Gastroesophageal sphincter (tissue), 4 donors: ENCODE measurements at regions not wholly inside any gene's neighbourhood (a gene's known extent, or its start where the extent isn't known, plus 50 kb on each side); places are given as distances from the start of the nearest gene placed in this dataset.

Source experiments
- ATAC-seq: fragments of 150-250 bp; one replicate; pipeline ENCODE4 v1.9.1; 2016; ENCODE audit warnings: mild to moderate bottlenecking, moderate library complexity
- H3K27ac ChIP-seq, 4 donors: fragments of 200-600 bp; sonication (generic) in 3 of 4; 1 replicate in 3 of 4; 2 replicates in 1 of 4; pipeline ENCODE4 v1.5.1; 2016 to 2019
- H3K27me3 ChIP-seq: fragments of 200-600 bp; sonication (generic); one replicate; pipeline ENCODE4 v1.5.1; 2019
- H3K36me3 ChIP-seq, 2 donors: fragments of 200-600 bp; sonication (generic); one replicate each; pipeline ENCODE4 v1.5.1; 2019; ENCODE audit warnings: control low read depth in 1 of 2
- H3K4me1 ChIP-seq, 3 donors: fragments of 200-600 bp; sonication (generic); 1 replicate in 2 of 3; 2 replicates in 1 of 3; pipeline ENCODE4 v1.5.1; 2016 to 2019; ENCODE audit warnings: control low read depth in 2 of 3
- H3K4me3 ChIP-seq, 2 donors: fragments of 200-600 bp; sonication (generic); one replicate each; pipeline ENCODE4 v1.5.1; 2019; ENCODE audit warnings: mild to moderate bottlenecking in 1 of 2, moderate library complexity in 1 of 2
- H3K9me3 ChIP-seq, 3 donors: fragments of 200-600 bp; sonication (generic); one replicate each; pipeline ENCODE4 v1.5.1; 2017 to 2019; ENCODE audit warnings: control low read depth in 2 of 3
- EP300 ChIP-seq: sonication (generic); formaldehyde crosslinking; IDR thresholded peaks from one replicate; pipeline ENCODE4 v1.6.1; 2017; ENCODE audit warnings: antibody characterized with exemption, mild to moderate bottlenecking
- POLR2A ChIP-seq, 2 donors: fragments of 450-650 bp; IDR thresholded peaks; one replicate each; pipeline ENCODE4 v1.6.1; 2017; ENCODE audit warnings: antibody characterized with exemption in 2 of 2, mild to moderate bottlenecking in 2 of 2, moderate library complexity in 1 of 2
- POLR2AphosphoS5 ChIP-seq: sonication (generic); formaldehyde crosslinking; IDR thresholded peaks from one replicate; pipeline ENCODE4 v1.6.1; 2017; ENCODE audit warnings: antibody characterized with exemption
- WGBS, 2 donors: methylation state at CpG; one replicate each; pipeline ENCODE4 v1.1.5; 2018; ENCODE audit warnings: low coverage in 1 of 2; 5-methylcytosine and 5-hydroxymethylcytosine counted together
- TF ChIP-seq, protein P1 (sequence below), 4 experiments: fragments of 200-600 bp in 2 of 4; fragments of 450-650 bp in 2 of 4; sonication (generic) in 1 of 4; IDR thresholded peaks; one replicate each; pipeline ENCODE4 v1.5.1; 2017 to 2019; ENCODE audit warnings: antibody characterized with exemption in 4 of 4, mild to moderate bottlenecking in 2 of 4, moderate library complexity in 2 of 4

DNA sequence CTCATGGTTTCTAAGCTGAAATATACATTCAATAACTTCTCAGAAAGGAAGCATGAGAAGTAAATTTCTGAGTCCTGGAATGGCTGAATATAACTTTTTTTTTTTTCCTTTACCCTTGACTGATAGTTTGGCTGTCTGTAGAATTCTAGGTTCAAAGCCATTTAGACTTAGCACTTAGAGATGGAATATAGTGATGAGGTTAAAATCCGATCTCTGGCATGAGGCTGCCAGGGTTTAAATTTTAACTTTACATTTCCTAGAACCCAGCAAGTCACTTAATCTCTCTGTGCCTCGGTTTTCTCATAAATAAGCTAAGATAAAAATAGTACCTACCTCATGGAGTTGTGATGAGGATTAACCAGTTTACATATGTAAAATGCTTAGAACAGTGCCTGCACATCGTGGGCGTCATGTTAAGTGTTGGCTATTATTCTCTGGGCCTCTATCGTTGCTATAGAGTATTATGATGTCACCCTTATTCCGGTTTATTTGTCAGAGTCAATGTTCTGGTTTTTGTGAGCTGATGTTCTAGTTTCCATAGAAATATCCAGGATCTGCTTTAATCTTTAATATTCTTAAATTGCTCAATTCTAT lies 199.8 kb upstream of the TLE3 start:
- Histone ChIP-seq H3K4me3 (no peak overlapping the region), H3K27me3 (no peaks in the 10 kb centered on the region), H3K27ac (no peak overlapping the region), H3K9me3 (no peaks in the 10 kb centered on the region), H3K36me3 (no peaks in the 10 kb centered on the region), H3K4me1 (no peaks in the 10 kb centered on the region)
- ATAC-seq, result no peak
- WGBS, 2 donors, result 67 to 72% methylated on average over 6 of the region's 6 CpGs
- no peak for TF ChIP-seq EP300
- TF ChIP-seq, protein P1, sequence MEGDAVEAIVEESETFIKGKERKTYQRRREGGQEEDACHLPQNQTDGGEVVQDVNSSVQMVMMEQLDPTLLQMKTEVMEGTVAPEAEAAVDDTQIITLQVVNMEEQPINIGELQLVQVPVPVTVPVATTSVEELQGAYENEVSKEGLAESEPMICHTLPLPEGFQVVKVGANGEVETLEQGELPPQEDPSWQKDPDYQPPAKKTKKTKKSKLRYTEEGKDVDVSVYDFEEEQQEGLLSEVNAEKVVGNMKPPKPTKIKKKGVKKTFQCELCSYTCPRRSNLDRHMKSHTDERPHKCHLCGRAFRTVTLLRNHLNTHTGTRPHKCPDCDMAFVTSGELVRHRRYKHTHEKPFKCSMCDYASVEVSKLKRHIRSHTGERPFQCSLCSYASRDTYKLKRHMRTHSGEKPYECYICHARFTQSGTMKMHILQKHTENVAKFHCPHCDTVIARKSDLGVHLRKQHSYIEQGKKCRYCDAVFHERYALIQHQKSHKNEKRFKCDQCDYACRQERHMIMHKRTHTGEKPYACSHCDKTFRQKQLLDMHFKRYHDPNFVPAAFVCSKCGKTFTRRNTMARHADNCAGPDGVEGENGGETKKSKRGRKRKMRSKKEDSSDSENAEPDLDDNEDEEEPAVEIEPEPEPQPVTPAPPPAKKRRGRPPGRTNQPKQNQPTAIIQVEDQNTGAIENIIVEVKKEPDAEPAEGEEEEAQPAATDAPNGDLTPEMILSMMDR (IDR thresholded peaks at IDR 0.05), result no peak
- TF ChIP-seq POLR2A (IDR thresholded peaks at IDR 0.05), result no peak
- no peak for TF ChIP-seq POLR2AphosphoS5

DNA sequence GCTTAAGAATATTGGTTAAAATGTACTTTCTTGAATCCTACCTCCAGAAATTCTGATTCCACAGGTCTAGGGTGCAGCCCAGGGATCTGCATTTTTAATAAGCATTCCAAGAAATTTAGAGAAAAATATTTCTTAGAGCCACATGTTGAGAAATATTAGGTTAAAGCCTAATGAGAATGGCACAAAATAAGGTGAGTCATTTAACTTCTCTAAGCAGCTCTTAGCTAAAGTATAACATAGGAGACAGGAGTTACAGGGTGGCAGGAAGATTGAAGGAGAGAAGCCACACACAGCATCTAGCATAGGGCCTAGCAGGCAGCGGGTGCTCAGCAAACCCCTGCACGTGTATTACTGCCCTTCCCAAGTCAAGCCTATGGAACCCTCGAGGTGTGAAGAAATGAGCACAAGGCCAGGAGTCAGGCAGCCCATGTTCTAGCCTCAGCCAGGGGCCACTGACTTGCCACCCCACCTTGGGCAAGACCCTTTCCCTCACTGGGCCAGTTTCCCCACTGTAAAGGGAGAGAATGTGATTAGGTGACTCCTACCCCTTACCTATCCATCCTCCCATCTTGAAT lies 197.1 kb upstream of the TLE3 start:
- Histone ChIP-seq H3K36me3 (no peaks in the 10 kb centered on the region), H3K27me3 (no peaks in the 10 kb centered on the region), H3K9me3 (no peaks in the 10 kb centered on the region), H3K4me1 (peaks cover 0 to 14% (median 5%) of the 10 kb centered on the region in 3 donors), H3K27ac (no peak overlapping the region), H3K4me3 (no peak overlapping the region)
- TF ChIP-seq POLR2A (IDR thresholded peaks at IDR 0.05), result no peak
- TF ChIP-seq, protein P1 (IDR thresholded peaks at IDR 0.05), result no peak
- no peak for TF ChIP-seq EP300
- TF ChIP-seq POLR2AphosphoS5, result no peak
- WGBS, 2 donors, result 80 to 96% methylated on average over 1 to 3 of the region's 3 CpGs
- no peak for ATAC-seq

DNA sequence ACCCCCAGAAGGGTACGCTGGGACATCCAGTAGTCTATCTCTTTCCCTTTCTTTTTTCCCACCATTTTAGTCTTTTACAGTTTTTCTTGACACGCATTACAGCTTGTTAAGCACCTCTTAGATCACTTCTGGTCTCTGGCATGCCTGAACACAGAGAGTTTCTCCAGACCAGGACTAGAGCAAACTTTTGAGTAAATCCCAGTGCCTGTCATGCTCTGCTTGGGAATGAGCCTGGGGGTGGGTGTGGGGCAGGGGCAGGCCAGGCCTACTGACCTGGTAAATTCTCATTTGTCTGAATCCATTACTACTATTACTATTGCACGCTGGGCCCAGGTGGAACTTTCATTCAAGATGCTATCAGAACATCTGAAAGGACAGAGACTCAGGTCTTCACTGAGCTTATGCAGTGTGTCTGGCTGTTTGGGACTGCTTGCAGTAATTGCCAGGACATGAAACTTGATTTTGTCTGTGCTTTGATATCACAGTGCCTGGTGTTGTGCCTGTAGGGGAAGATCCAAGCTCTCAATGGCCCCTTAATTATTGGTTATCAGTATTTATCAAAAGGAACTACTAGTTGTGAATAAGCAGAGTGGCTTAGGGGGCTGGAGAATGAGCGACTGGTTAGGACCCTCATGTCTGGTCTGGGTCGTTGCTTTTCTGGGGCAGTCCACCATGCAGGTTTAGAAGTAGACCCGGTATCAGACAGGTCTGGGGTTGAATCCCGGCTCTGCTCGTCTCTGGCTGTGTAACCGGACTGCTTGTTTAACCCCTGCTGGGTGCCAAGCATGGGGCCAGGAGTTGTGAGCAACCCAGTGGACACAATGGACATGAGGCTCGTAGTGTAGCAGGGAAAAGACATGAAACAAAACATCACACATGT lies 196.1 kb upstream of the TLE3 start:
- no peak overlapping the region for H3K27ac ChIP-seq
- no peak for ATAC-seq
- H3K9me3 ChIP-seq, result no peaks in the 10 kb centered on the region
- no peaks in the 10 kb centered on the region for H3K27me3 ChIP-seq
- H3K4me3 ChIP-seq, result no peak overlapping the region
- WGBS, 2 donors, result 95 to 98% methylated on average over 2 to 4 of the region's 10 CpGs
- no peaks in the 10 kb centered on the region for H3K36me3 ChIP-seq
- peaks cover 0 to 22% (median 9%) of the 10 kb centered on the region in 3 donors for H3K4me1 ChIP-seq
- TF ChIP-seq POLR2AphosphoS5 (no peak), POLR2A (IDR thresholded peaks at IDR 0.05) (no peak), EP300 (no peak)
- TF ChIP-seq, protein P1 (IDR thresholded peaks at IDR 0.05), result no peak

DNA sequence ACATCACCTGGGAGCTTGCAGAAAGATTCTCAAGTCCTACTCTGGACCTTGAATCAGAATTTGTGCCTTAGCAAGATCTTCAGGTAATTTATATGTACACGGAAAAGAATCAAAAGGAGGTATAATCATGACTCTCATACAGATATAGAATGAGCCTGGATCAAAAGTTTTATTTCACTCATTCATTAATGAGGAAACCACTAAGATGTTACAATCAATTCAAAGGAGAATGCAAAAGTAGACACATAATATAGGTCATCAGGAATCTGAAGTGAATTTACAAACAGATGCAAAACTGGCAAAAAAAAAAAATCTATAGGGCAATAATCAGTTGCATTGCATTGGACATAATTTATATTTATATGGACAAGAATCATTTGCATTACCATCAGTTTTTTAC lies 195.4 kb upstream of the TLE3 start:
- no peaks in the 10 kb centered on the region for H3K9me3 ChIP-seq
- H3K36me3 ChIP-seq, result no peaks in the 10 kb centered on the region
- H3K4me1 ChIP-seq, result peaks cover 0 to 22% (median 9%) of the 10 kb centered on the region in 3 donors
- ATAC-seq, result no peak
- no peak overlapping the region for H3K27ac ChIP-seq
- H3K27me3 ChIP-seq, result no peaks in the 10 kb centered on the region
- H3K4me3 ChIP-seq, result no peak overlapping the region
- TF ChIP-seq EP300, result no peak
- no peak for TF ChIP-seq POLR2AphosphoS5
- no peak for TF ChIP-seq POLR2A (IDR thresholded peaks at IDR 0.05)
- TF ChIP-seq, protein P1 (IDR thresholded peaks at IDR 0.05), result no peak
- WGBS, 2 donors, result 94 to 100% methylated on average over 1 of the region's 1 CpG
